Ishikawa (cell line): ENCODE measurements at regions not wholly inside any gene's neighbourhood (a gene's known extent, or its start where the extent isn't known, plus 50 kb on each side); places are given as distances from the start of the nearest gene placed in this dataset.

Experiments
- REST ChIP-seq: IDR thresholded peaks from 2 replicates; pipeline ENCODE4 v1.6.1; 2012; ENCODE audit warnings: low read depth, mild to moderate bottlenecking
- TCF12 ChIP-seq: IDR thresholded peaks from 2 replicates; pipeline ENCODE4 v1.6.1; 2012; ENCODE audit warnings: low read depth

- TF ChIP-seq TCF12 (no peak), REST (no peak)
Measured at GRCh38 chr2:156116113-156116512, 216.4 kb downstream of the NR4A2 start.
